Esophagus muscularis mucosa (tissue), 4 donors: ENCODE measurements at regions not wholly inside any gene's neighbourhood (a gene's known extent, or its start where the extent isn't known, plus 50 kb on each side); places are given as distances from the start of the nearest gene placed in this dataset.
"Not testable (repeated sequence)": the region's sequence is repeated elsewhere in the genome, so short reads cannot be mapped to it uniquely, and the experiment has no call there.

Experiments used
- DNase-seq: peaks from one replicate; pipeline ENCODE4 v3.0.0-alpha.2; 2017; ENCODE audit errors: extremely low spot score
- H3K27ac ChIP-seq, 4 donors: fragments of 200-600 bp; sonication (generic); replicated peaks in 1 of 4; 1 replicate in 3 of 4; 2 replicates in 1 of 4; pipeline ENCODE4 v1.5.1; 2016 to 2019; ENCODE audit warnings: mild to moderate bottlenecking in 1 of 4
- H3K27me3 ChIP-seq, 4 donors: fragments of 200-600 bp; sonication (generic); one replicate each; pipeline versions ENCODE4 v1.5.1 to v1.6.0; 2016 to 2019
- H3K36me3 ChIP-seq, 4 donors: fragments of 200-600 bp; sonication (generic); one replicate each; pipeline ENCODE4 v1.5.1; 2016 to 2019
- H3K4me1 ChIP-seq, 4 donors: fragments of 200-600 bp; sonication (generic); one replicate each; pipeline ENCODE4 v1.5.1; 2016 to 2019
- H3K4me3 ChIP-seq, 4 donors: fragments of 200-600 bp; sonication (generic); 1 replicate in 2 of 4; 2 replicates in 2 of 4; pipeline ENCODE4 v1.5.1; 2016 to 2019; ENCODE audit warnings: mild to moderate bottlenecking in 4 of 4, moderate library complexity in 1 of 4
- H3K9me3 ChIP-seq, 4 donors: fragments of 200-600 bp; sonication (generic); 1 replicate in 3 of 4; 2 replicates in 1 of 4; pipeline ENCODE4 v1.5.1; 2016 to 2019
- POLR2AphosphoS5 ChIP-seq, 2 donors: sonication (generic); formaldehyde crosslinking; IDR thresholded peaks; one replicate each; pipeline ENCODE4 v1.6.1; 2017; ENCODE audit warnings: antibody characterized with exemption in 2 of 2
- WGBS: methylation state at CpG from one replicate; pipeline ENCODE4 v1.1.5; 2018; 5-methylcytosine and 5-hydroxymethylcytosine counted together
- intact Hi-C: fragments of 100-400 bp; cut with DNase I; formaldehyde crosslinking; loops from one replicate; pipeline ENCODE4 v1.15.1; 2023

- H3K9me3 ChIP-seq, intact Hi-C loops, H3K27me3 ChIP-seq, H3K4me1 ChIP-seq, H3K36me3 ChIP-seq: not testable (repeated sequence)
- DNase-seq, result peak; percentile 78
- no CpG with 5 or more reads among the region's 55 CpGs for WGBS
- Histone ChIP-seq H3K27ac (peak overlapping the region in 2 of 4 donors; percentile 70 to 86), H3K4me3 (peak overlapping the region in 2 of 4 donors; percentile 59 to 67)
Measured at GRCh38 chr21:6498716-6499115, 4022.7 kb upstream of the TPTE start.

- peak overlapping the region in 1 of 4 donors; percentile 86 for H3K27ac ChIP-seq
- peak in 1 of 2 donors; percentile 62 for TF ChIP-seq POLR2AphosphoS5 (IDR thresholded peaks at IDR 0.05)
- DNase-seq, H3K36me3 ChIP-seq, H3K9me3 ChIP-seq, H3K4me1 ChIP-seq, intact Hi-C loops, H3K27me3 ChIP-seq: not testable (repeated sequence)
- H3K4me3 ChIP-seq, result peak overlapping the region in 2 of 4 donors; percentile 59 to 67
- WGBS, result no CpG with 5 or more reads among the region's 66 CpGs
Measured at GRCh38 chr21:6499128-6499826, 4022.1 kb upstream of the TPTE start.

- H3K27ac ChIP-seq, H3K4me3 ChIP-seq, H3K9me3 ChIP-seq, H3K4me1 ChIP-seq, H3K27me3 ChIP-seq, DNase-seq, H3K36me3 ChIP-seq, intact Hi-C loops: not testable (repeated sequence)
- WGBS, result no CpG with 5 or more reads among the region's 16 CpGs
Measured at GRCh38 chr21:6499866-6500265, 4021.5 kb upstream of the TPTE start.

GRCh38 chr21:6500681-6501080, 4020.7 kb upstream of the TPTE start:
- H3K4me3 ChIP-seq, DNase-seq, intact Hi-C loops, H3K9me3 ChIP-seq, H3K4me1 ChIP-seq, H3K27ac ChIP-seq, H3K36me3 ChIP-seq, H3K27me3 ChIP-seq: not testable (repeated sequence)
- WGBS, result no CpG with 5 or more reads among the region's 7 CpGs

GRCh38 chr21:6506167-6506894, 4015.1 kb upstream of the TPTE start:
- H3K27me3 ChIP-seq, H3K36me3 ChIP-seq, H3K9me3 ChIP-seq, H3K4me1 ChIP-seq, H3K4me3 ChIP-seq, intact Hi-C loops, DNase-seq, H3K27ac ChIP-seq: not testable (repeated sequence)
- WGBS, result no CpG with 5 or more reads among the region's 10 CpGs

- H3K4me3 ChIP-seq, H3K27me3 ChIP-seq, H3K27ac ChIP-seq, intact Hi-C loops, H3K4me1 ChIP-seq, H3K36me3 ChIP-seq, DNase-seq, H3K9me3 ChIP-seq: not testable (repeated sequence)
- no CpG with 5 or more reads among the region's 4 CpGs for WGBS
Measured at GRCh38 chr21:6507632-6508031, 4013.8 kb upstream of the TPTE start.

- H3K4me3 ChIP-seq, DNase-seq, intact Hi-C loops, H3K27ac ChIP-seq, H3K36me3 ChIP-seq, H3K9me3 ChIP-seq, H3K4me1 ChIP-seq, H3K27me3 ChIP-seq: not testable (repeated sequence)
- WGBS, result no CpG with 5 or more reads among the region's 7 CpGs
Measured at GRCh38 chr21:6521777-6522176, 3999.6 kb upstream of the TPTE start.

- H3K9me3 ChIP-seq, H3K27me3 ChIP-seq, H3K27ac ChIP-seq, H3K4me1 ChIP-seq, H3K4me3 ChIP-seq, H3K36me3 ChIP-seq, DNase-seq, intact Hi-C loops: not testable (repeated sequence)
- WGBS, result no CpG with 5 or more reads among the region's 10 CpGs
Measured at GRCh38 chr21:6526213-6526612, 3995.2 kb upstream of the TPTE start.

GRCh38 chr21:6530655-6531054, 3990.7 kb upstream of the TPTE start:
- DNase-seq, H3K27ac ChIP-seq, H3K4me3 ChIP-seq, H3K4me1 ChIP-seq, H3K27me3 ChIP-seq, H3K36me3 ChIP-seq, intact Hi-C loops, H3K9me3 ChIP-seq: not testable (repeated sequence)
- no CpG with 5 or more reads among the region's 8 CpGs for WGBS

GRCh38 chr21:6533261-6533660, 3988.1 kb upstream of the TPTE start:
- H3K27me3 ChIP-seq, DNase-seq, H3K4me1 ChIP-seq, H3K9me3 ChIP-seq, H3K36me3 ChIP-seq, H3K27ac ChIP-seq, intact Hi-C loops, H3K4me3 ChIP-seq: not testable (repeated sequence)
- WGBS, result no CpG with 5 or more reads among the region's 25 CpGs

GRCh38 chr21:6538320-6538719, 3983.1 kb upstream of the TPTE start:
- WGBS, result no CpG with 5 or more reads among the region's 12 CpGs
- H3K4me1 ChIP-seq, result not testable (repeated sequence)

GRCh38 chr21:6539688-6540087, 3981.7 kb upstream of the TPTE start:
- intact Hi-C loops, H3K9me3 ChIP-seq, H3K4me1 ChIP-seq, DNase-seq, H3K27me3 ChIP-seq, H3K4me3 ChIP-seq, H3K27ac ChIP-seq, H3K36me3 ChIP-seq: not testable (repeated sequence)
- whole genome bisulfite sequencing, result no CpG with 5 or more reads among the region's 7 CpGs

More at GRCh38 chr21:6538320-6538719, 3983.1 kb upstream of the TPTE start:
- H3K36me3 ChIP-seq, intact Hi-C loops, H3K4me3 ChIP-seq, DNase-seq, H3K27ac ChIP-seq, H3K27me3 ChIP-seq, H3K9me3 ChIP-seq: not testable (repeated sequence)

- intact Hi-C loops, result not testable (repeated sequence)
Measured at GRCh38 chr21:6541036-6541435, 3980.3 kb upstream of the TPTE start.

More at GRCh38 chr21:6541036-6541435, 3980.3 kb upstream of the TPTE start:
- H3K27ac ChIP-seq, H3K36me3 ChIP-seq, H3K9me3 ChIP-seq, H3K27me3 ChIP-seq, H3K4me3 ChIP-seq, DNase-seq, H3K4me1 ChIP-seq: not testable (repeated sequence)
- no CpG with 5 or more reads among the region's 11 CpGs for whole genome bisulfite sequencing
